ENCODE measurements at regions not wholly inside any gene's neighbourhood (a gene's known extent, or its start where the extent isn't known, plus 50 kb on each side); places are given as distances from the start of the nearest gene placed in this dataset.

- TF ChIP-seq, protein P1, sequence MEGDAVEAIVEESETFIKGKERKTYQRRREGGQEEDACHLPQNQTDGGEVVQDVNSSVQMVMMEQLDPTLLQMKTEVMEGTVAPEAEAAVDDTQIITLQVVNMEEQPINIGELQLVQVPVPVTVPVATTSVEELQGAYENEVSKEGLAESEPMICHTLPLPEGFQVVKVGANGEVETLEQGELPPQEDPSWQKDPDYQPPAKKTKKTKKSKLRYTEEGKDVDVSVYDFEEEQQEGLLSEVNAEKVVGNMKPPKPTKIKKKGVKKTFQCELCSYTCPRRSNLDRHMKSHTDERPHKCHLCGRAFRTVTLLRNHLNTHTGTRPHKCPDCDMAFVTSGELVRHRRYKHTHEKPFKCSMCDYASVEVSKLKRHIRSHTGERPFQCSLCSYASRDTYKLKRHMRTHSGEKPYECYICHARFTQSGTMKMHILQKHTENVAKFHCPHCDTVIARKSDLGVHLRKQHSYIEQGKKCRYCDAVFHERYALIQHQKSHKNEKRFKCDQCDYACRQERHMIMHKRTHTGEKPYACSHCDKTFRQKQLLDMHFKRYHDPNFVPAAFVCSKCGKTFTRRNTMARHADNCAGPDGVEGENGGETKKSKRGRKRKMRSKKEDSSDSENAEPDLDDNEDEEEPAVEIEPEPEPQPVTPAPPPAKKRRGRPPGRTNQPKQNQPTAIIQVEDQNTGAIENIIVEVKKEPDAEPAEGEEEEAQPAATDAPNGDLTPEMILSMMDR (IDR thresholded peaks at IDR 0.05): no peak
- TF ChIP-seq POLR2A (IDR thresholded peaks at IDR 0.05): no peak
Measured at GRCh38 chr2:234898534-234899053, 53.2 kb upstream of the SH3BP4 start.

All from tibial nerve (tissue), 3 donors.